B cell (primary cell): ENCODE measurements at regions not wholly inside any gene's neighbourhood (a gene's known extent, or its start where the extent isn't known, plus 50 kb on each side); places are given as distances from the start of the nearest gene placed in this dataset.

Source experiments
- ATAC-seq: fragments of 200-7000 bp; cut with Tn5 transposase; one replicate; pipeline ENCODE4 v1.10.0; 2021; ENCODE audit warnings: low read depth, mild to moderate bottlenecking, moderate number of reproducible peaks, moderate library complexity
- CTCF ChIA-PET: fragments of 350-600 bp; sonication (Branson Sonifier 250); formaldehyde crosslinking; loops from one replicate; lab custom pipeline; 2021; ENCODE audit warnings: antibody characterized with exemption, inconsistent platforms; lab: Charles Lee
- POLR2A ChIA-PET: fragments of 350-600 bp; sonication (Branson Sonifier 250); formaldehyde crosslinking; loops from one replicate; lab custom pipeline; 2021; ENCODE audit warnings: antibody characterized with exemption; lab: Charles Lee
- DNase-seq: peaks from one replicate; pipeline ENCODE4 v3.0.0; 2013
- H2AFZ ChIP-seq: 2 replicates; pipeline ENCODE4 v1.6.1; 2012; ENCODE audit warnings: mild to moderate bottlenecking, low read depth, low read length; ENCODE audit not compliant: insufficient read depth, poor library complexity, severe bottlenecking
- H3K27ac ChIP-seq, 2 donors: 1 replicate in 1 of 2; 2 replicates in 1 of 2; pipeline ENCODE4 v1.5.1; 2012 to 2013; ENCODE audit warnings: low read length in 2 of 2, mild to moderate bottlenecking in 2 of 2, moderate library complexity in 1 of 2
- H3K27me3 ChIP-seq, 4 experiments: fragments of 200-600 bp in 1 of 4; sonication (generic) in 1 of 4; replicated peaks in 1 of 4; 1 replicate in 2 of 4; 2 replicates in 2 of 4; pipeline versions ENCODE4 v1.6.1 to v1.7.0; 2013 to 2016; ENCODE audit warnings: low read length in 3 of 4, mild to moderate bottlenecking in 2 of 4, mixed read lengths in 1 of 4, moderate library complexity in 1 of 4; ENCODE audit not compliant: insufficient read depth in 4 of 4, control insufficient read depth in 3 of 4; ENCODE audit errors: control extremely low read depth in 1 of 4
- H3K36me3 ChIP-seq, 2 experiments: replicated peaks in 1 of 2; 1 replicate in 1 of 2; 2 replicates in 1 of 2; pipeline versions ENCODE4 v1.6.1 to v1.7.1; 2013; ENCODE audit warnings: low read length in 1 of 2; ENCODE audit not compliant: insufficient read depth in 2 of 2, control insufficient read depth in 1 of 2; ENCODE audit errors: control extremely low read depth in 1 of 2, extremely low read depth in 1 of 2
- H3K4me1 ChIP-seq, 2 donors: fragments of 200-600 bp in 1 of 2; sonication (generic) in 1 of 2; 1 replicate in 1 of 2; 2 replicates in 1 of 2; pipeline versions ENCODE4 v1.5.1 to v1.6.1; 2013 to 2017; ENCODE audit warnings: low read length in 2 of 2; ENCODE audit not compliant: control insufficient read depth in 2 of 2, insufficient read depth in 2 of 2
- H3K4me2 ChIP-seq: replicated peaks from 2 replicates; pipeline ENCODE3; 2012; ENCODE audit warnings: mild to moderate bottlenecking, low read depth, low read length; ENCODE audit not compliant: poor library complexity, severe bottlenecking
- H3K4me3 ChIP-seq, 5 experiments: fragments of 200-600 bp in 1 of 5; sonication (generic) in 1 of 5; 1 replicate in 3 of 5; 2 replicates in 2 of 5; pipeline versions ENCODE4 v1.5.1 to v1.7.0; 2011 to 2016; ENCODE audit warnings: low read length in 4 of 5, mild to moderate bottlenecking in 4 of 5, low read depth in 2 of 5, control low read depth in 1 of 5, moderate library complexity in 1 of 5; ENCODE audit not compliant: insufficient read depth in 1 of 5; ENCODE audit errors: control extremely low read depth in 1 of 5, extremely low read depth in 1 of 5
- H3K79me2 ChIP-seq: fragments of 200-600 bp; sonication (generic); one replicate; pipeline ENCODE4 v1.6.0; 2016; ENCODE audit warnings: low read length; ENCODE audit not compliant: control insufficient read depth, insufficient read depth
- H3K9ac ChIP-seq: fragments of 200-600 bp; sonication (generic); 2 replicates; pipeline ENCODE4 v1.6.1; 2017; ENCODE audit warnings: mild to moderate bottlenecking, low read length, moderate library complexity
- H3K9me3 ChIP-seq, 3 donors: one replicate each; pipeline versions ENCODE4 v1.6.1 to v1.7.1; 2013; ENCODE audit warnings: low read length in 2 of 3; ENCODE audit not compliant: control insufficient read depth in 2 of 3, insufficient read depth in 1 of 3; ENCODE audit errors: control extremely low read depth in 1 of 3
- H4K20me1 ChIP-seq: 2 replicates; pipeline ENCODE4 v1.6.0; 2012; ENCODE audit warnings: mild to moderate bottlenecking, low read length; ENCODE audit not compliant: insufficient read depth, control insufficient read depth, poor library complexity, severe bottlenecking
- H3K27ac Mint-ChIP-seq: one replicate; pipeline ENCODE4 v1.8.0; 2021; ENCODE audit warnings: mixed read lengths
- H3K27me3 Mint-ChIP-seq: one replicate; pipeline ENCODE4 v1.8.0; 2021; ENCODE audit warnings: mixed read lengths
- H3K4me1 Mint-ChIP-seq: one replicate; pipeline ENCODE4 v1.8.0; 2021; ENCODE audit warnings: mixed read lengths
- H3K4me3 Mint-ChIP-seq: one replicate; pipeline ENCODE4 v1.8.0; 2021; ENCODE audit warnings: mixed read lengths
- H3K9me3 Mint-ChIP-seq: one replicate; pipeline ENCODE4 v1.8.0; 2022; ENCODE audit warnings: mixed read lengths; ENCODE audit not compliant: insufficient read depth
- CTCF ChIP-seq: fragments of 200-600 bp; IDR thresholded peaks from one replicate; pipeline ENCODE4 v1.8.0; 2022; ENCODE audit warnings: antibody characterized with exemption, mild to moderate bottlenecking
- EZH2 ChIP-seq: IDR thresholded peaks from 2 replicates; pipeline ENCODE4 v1.6.1; 2012; ENCODE audit warnings: borderline replicate concordance, low read depth, mild to moderate bottlenecking, moderate library complexity, low read length; ENCODE audit not compliant: insufficient read depth, poor library complexity, severe bottlenecking
- WGBS: methylation state at CpG from one replicate; pipeline ENCODE4 v1.1.5; 2013; ENCODE audit warnings: missing lambda C conversion rate; ENCODE audit not compliant: insufficient coverage; 5-methylcytosine and 5-hydroxymethylcytosine counted together
- intact Hi-C: fragments of 100-400 bp; cut with micrococcal nuclease; formaldehyde crosslinking; loops from one replicate; pipeline ENCODE4 v1.10.0; 2022

GRCh38 chr2:64707276-64707675 lies 53.6 kb upstream of the SERTAD2 start:
- H3K4me2 ChIP-seq = no peak overlapping the region
- no peaks in the 10 kb centered on the region for H4K20me1 ChIP-seq
- no peak overlapping the region for H3K27ac Mint-ChIP-seq
- H3K27me3 Mint-ChIP-seq = no peaks in the 10 kb centered on the region
- H3K4me1 Mint-ChIP-seq = peaks cover 3% of the 10 kb centered on the region
- H3K27me3 ChIP-seq = no peaks in the 10 kb centered on the region
- no peak for ATAC-seq
- H3K4me1 ChIP-seq = peaks cover 6% of the 10 kb centered on the region in 2 donors
- H3K9ac ChIP-seq = no peak overlapping the region
- H3K9me3 ChIP-seq = no peaks in the 10 kb centered on the region
- H3K4me3 Mint-ChIP-seq = no peak overlapping the region
- H3K36me3 ChIP-seq = no peaks in the 10 kb centered on the region
- H3K27ac ChIP-seq = no peak overlapping the region
- H3K79me2 ChIP-seq = peaks cover 14% of the 10 kb centered on the region
- no peak overlapping the region for H3K4me3 ChIP-seq
- DNase-seq = no peak
- ChIA-PET POLR2A (no interaction called here), CTCF (no interaction called here)
- no peaks in the 10 kb centered on the region for H3K9me3 Mint-ChIP-seq
- WGBS = no CpG with 5 or more reads among the region's 2 CpGs
- no peak for TF ChIP-seq EZH2
- no peak for TF ChIP-seq CTCF
- H2AFZ ChIP-seq = no peak overlapping the region
- intact Hi-C loops = no loop called here

- ChIA-PET POLR2A (no interaction called here), CTCF (no interaction called here)
- H2AFZ ChIP-seq = no peak overlapping the region
- ATAC-seq = no peak
- no peak for DNase-seq
- H3K27ac Mint-ChIP-seq = no peak overlapping the region
- WGBS = 85% methylated on average over 2 of the region's 3 CpGs
- TF ChIP-seq EZH2 (no peak), CTCF (no peak)
- no peak overlapping the region for H3K4me3 ChIP-seq
- H3K79me2 ChIP-seq = peaks cover 20% of the 10 kb centered on the region
- H3K4me2 ChIP-seq = no peak overlapping the region
- no peak overlapping the region for H3K9ac ChIP-seq
- H3K4me1 ChIP-seq = peaks cover 6% of the 10 kb centered on the region in 2 donors
- H3K27me3 ChIP-seq = no peaks in the 10 kb centered on the region
- intact Hi-C loops = no loop called here
- H3K4me3 Mint-ChIP-seq = no peak overlapping the region
- H3K27me3 Mint-ChIP-seq = no peaks in the 10 kb centered on the region
- no peaks in the 10 kb centered on the region for H3K36me3 ChIP-seq
- H3K27ac ChIP-seq = no peak overlapping the region
- H3K9me3 Mint-ChIP-seq = no peaks in the 10 kb centered on the region
- no peaks in the 10 kb centered on the region for H4K20me1 ChIP-seq
- peaks cover 5% of the 10 kb centered on the region for H3K4me1 Mint-ChIP-seq
- no peaks in the 10 kb centered on the region for H3K9me3 ChIP-seq
Measured at GRCh38 chr2:64708829-64709228, 55.1 kb upstream of the SERTAD2 start.
